H1 (cell line): ENCODE measurements at regions not wholly inside any gene's neighbourhood (a gene's known extent, or its start where the extent isn't known, plus 50 kb on each side); places are given as distances from the start of the nearest gene placed in this dataset.

ENCODE experiments used
- CTCF ChIA-PET: fragments of 300-600 bp; sonication (Branson Sonifier 250); formaldehyde crosslinking; loops from one replicate; lab custom pipeline; 2021; ENCODE audit not compliant: partially characterized antibody; lab: Charles Lee
- POLR2A ChIA-PET: fragments of 300-600 bp; sonication (Branson Sonifier 250); formaldehyde crosslinking; loops from one replicate; lab custom pipeline; 2021; ENCODE audit warnings: inconsistent platforms; ENCODE audit not compliant: partially characterized antibody; lab: Charles Lee
- DNase-seq, 2 experiments: peaks; one replicate each; pipeline versions ENCODE4 v3.0.0 to v3.0.0-alpha.2; 2010 to 2022; ENCODE audit warnings: low spot score in 2 of 2, low read depth in 1 of 2, mixed read lengths in 1 of 2
- FAIRE-seq: peaks from 2 replicates; lab custom pipeline; 2011; peaks lifted over from hg19 to GRCh38; lab: Jason Lieb, UNC
- H2AFZ ChIP-seq: 2 replicates; pipeline ENCODE4 v1.8.1; 2012; ENCODE audit warnings: low read length, inconsistent platforms
- H2AK5ac ChIP-seq: 2 replicates; pipeline ENCODE4 v1.6.1; 2013; ENCODE audit warnings: low read depth, low read length
- H2BK120ac ChIP-seq: replicated peaks from 2 replicates; pipeline ENCODE3; 2013; ENCODE audit warnings: low read depth, low read length, inconsistent platforms
- H2BK12ac ChIP-seq: 2 replicates; pipeline ENCODE4 v1.6.1; 2013; ENCODE audit warnings: low read depth, low read length
- H2BK15ac ChIP-seq: 2 replicates; pipeline ENCODE4 v1.6.1; 2013; ENCODE audit warnings: low read length
- H2BK20ac ChIP-seq: 2 replicates; pipeline ENCODE4 v1.6.1; 2013; ENCODE audit warnings: low read length
- H2BK5ac ChIP-seq: 2 replicates; pipeline ENCODE4 v1.6.1; 2013; ENCODE audit warnings: low read depth, low read length
- H3K14ac ChIP-seq: 2 replicates; pipeline ENCODE4 v1.6.1; 2013; ENCODE audit warnings: inconsistent platforms; ENCODE audit not compliant: insufficient read length
- H3K18ac ChIP-seq: 2 replicates; pipeline ENCODE4 v1.6.1; 2013; ENCODE audit warnings: low read length; ENCODE audit errors: extremely low read depth
- H3K23ac ChIP-seq: 2 replicates; pipeline ENCODE4 v1.6.1; 2013; ENCODE audit warnings: inconsistent platforms; ENCODE audit not compliant: insufficient read length
- H3K23me2 ChIP-seq: 2 replicates; pipeline ENCODE4 v1.6.1; 2013; ENCODE audit warnings: low read depth, low read length
- H3K27ac ChIP-seq: 2 replicates; pipeline ENCODE4 v1.6.1; 2011; ENCODE audit warnings: low read depth, low read length, inconsistent platforms
- H3K27me3 ChIP-seq, 4 experiments: replicated peaks in 1 of 4; 1 replicate in 1 of 4; 2 replicates in 3 of 4; pipeline versions ENCODE4 v1.6.1 to v1.8.1; 2011 to 2013; ENCODE audit warnings: low read length in 3 of 4, mild to moderate bottlenecking in 3 of 4, inconsistent platforms in 2 of 4, mixed read lengths in 2 of 4, moderate library complexity in 1 of 4; ENCODE audit not compliant: control insufficient read depth in 3 of 4, insufficient read depth in 3 of 4; ENCODE audit errors: extremely low read depth in 1 of 4
- H3K36me3 ChIP-seq, 4 experiments: 2 replicates each; pipeline versions ENCODE4 v1.6.1 to v1.8.1; 2011 to 2013; ENCODE audit warnings: mild to moderate bottlenecking in 4 of 4, low read length in 3 of 4, moderate library complexity in 2 of 4, control low read depth in 1 of 4, inconsistent platforms in 1 of 4; ENCODE audit not compliant: insufficient read depth in 4 of 4, control insufficient read depth in 2 of 4
- H3K4ac ChIP-seq: replicated peaks from 2 replicates; pipeline ENCODE3; 2013; ENCODE audit warnings: low read length, low read depth, mixed read lengths, inconsistent platforms; ENCODE audit not compliant: insufficient read length
- H3K4me1 ChIP-seq, 4 experiments: replicated peaks in 1 of 4; 1 replicate in 1 of 4; 2 replicates in 3 of 4; pipeline versions ENCODE4 v1.6.1 to v1.8.1; 2011 to 2013; ENCODE audit warnings: low read length in 3 of 4, inconsistent platforms in 2 of 4, mixed read lengths in 1 of 4; ENCODE audit not compliant: insufficient read depth in 4 of 4, control insufficient read depth in 3 of 4
- H3K4me2 ChIP-seq, 2 experiments: 2 replicates each; pipeline versions ENCODE4 v1.6.1 to v1.8.1; 2011 to 2013; ENCODE audit warnings: low read depth in 2 of 2, low read length in 2 of 2, control low read depth in 1 of 2, inconsistent platforms in 1 of 2, mild to moderate bottlenecking in 1 of 2; ENCODE audit not compliant: insufficient read depth in 1 of 2
- H3K4me3 ChIP-seq, 4 experiments: fragments of 200-600, 300-600 bp in 1 of 4; sonication (generic), shearing (Covaris generic), sonication (Bioruptor Twin) in 1 of 4; 2 replicates each; pipeline versions ENCODE4 v1.5.1 to v1.8.1; 2011 to 2016; ENCODE audit warnings: low read length in 4 of 4, low read depth in 3 of 4, control low read depth in 2 of 4, inconsistent platforms in 2 of 4, mild to moderate bottlenecking in 2 of 4, mixed read lengths in 1 of 4, moderate library complexity in 1 of 4; ENCODE audit not compliant: insufficient read depth in 2 of 4; ENCODE audit errors: extremely low read depth in 1 of 4
- H3K56ac ChIP-seq: replicated peaks from 2 replicates; pipeline ENCODE3; 2013; ENCODE audit warnings: low read depth, mild to moderate bottlenecking, mixed read lengths, low read length, inconsistent platforms; ENCODE audit not compliant: insufficient read length
- H3K79me1 ChIP-seq: 2 replicates; pipeline ENCODE4 v1.6.1; 2013; ENCODE audit warnings: low read depth, low read length, control low read depth
- H3K79me2 ChIP-seq, 2 experiments: 2 replicates each; pipeline versions ENCODE4 v1.6.1 to v1.8.1; 2012 to 2013; ENCODE audit warnings: low read length in 2 of 2, mild to moderate bottlenecking in 2 of 2, inconsistent platforms in 1 of 2; ENCODE audit not compliant: insufficient read depth in 2 of 2, control insufficient read depth in 1 of 2
- H3K9ac ChIP-seq, 4 experiments: replicated peaks in 1 of 4; 1 replicate in 1 of 4; 2 replicates in 3 of 4; pipeline versions ENCODE4 v1.6.1 to v1.8.1; 2011 to 2013; ENCODE audit warnings: low read depth in 3 of 4, low read length in 3 of 4, control low read depth in 2 of 4, mild to moderate bottlenecking in 2 of 4, moderate library complexity in 2 of 4, inconsistent platforms in 1 of 4; ENCODE audit errors: extremely low read depth in 1 of 4
- H3K9me3 ChIP-seq, 2 experiments: 2 replicates each; pipeline versions ENCODE4 v1.6.1 to v1.8.1; 2012 to 2013; ENCODE audit warnings: mild to moderate bottlenecking in 2 of 2, moderate library complexity in 2 of 2, control low read depth in 1 of 2, inconsistent platforms in 1 of 2, low read depth in 1 of 2, low read length in 1 of 2, mixed read lengths in 1 of 2; ENCODE audit not compliant: insufficient read depth in 2 of 2
- H4K20me1 ChIP-seq, 2 experiments: replicated peaks in 1 of 2; 2 replicates each; pipeline versions ENCODE3 to v1.8.1; 2011 to 2013; ENCODE audit warnings: inconsistent platforms in 2 of 2, low read length in 2 of 2, mild to moderate bottlenecking in 1 of 2; ENCODE audit not compliant: insufficient read depth in 2 of 2, control insufficient read depth in 1 of 2
- H4K5ac ChIP-seq: 2 replicates; pipeline ENCODE4 v1.6.1; 2013; ENCODE audit warnings: low read length, low read depth, mixed read lengths, inconsistent platforms; ENCODE audit not compliant: insufficient read length
- H4K8ac ChIP-seq: 2 replicates; pipeline ENCODE4 v1.8.0; 2013; ENCODE audit warnings: mild to moderate bottlenecking, moderate library complexity, low read length, inconsistent platforms; ENCODE audit not compliant: insufficient read depth; ENCODE audit errors: extremely low read depth
- H4K91ac ChIP-seq: replicated peaks from 2 replicates; pipeline ENCODE3; 2013; ENCODE audit warnings: low read length, mixed read lengths, inconsistent platforms; ENCODE audit not compliant: insufficient read length
- CHD1 ChIP-seq: IDR thresholded peaks from 2 replicates; pipeline ENCODE4 v1.6.1; 2012; ENCODE audit warnings: low read depth, low read length, improper control_type of control experiment
- HDAC6 ChIP-seq: IDR thresholded peaks from one replicate; pipeline ENCODE4 v1.7.1; 2012; ENCODE audit warnings: low read depth, mild to moderate bottlenecking, inconsistent platforms, low read length, moderate library complexity
- KDM5A ChIP-seq: fragments of 200-600 bp; IDR thresholded peaks from 2 replicates; pipeline ENCODE4 v1.7.1; 2012; ENCODE audit warnings: mild to moderate bottlenecking, low read length, inconsistent platforms, mixed read lengths
- RAD21 ChIP-seq, 2 experiments: IDR thresholded peaks in 1 of 2; conservative IDR thresholded peaks in 1 of 2; 2 replicates each; pipeline ENCODE4 v1.6.1; 2011; ENCODE audit warnings: low read depth in 2 of 2, low read length in 2 of 2, improper control_type of control experiment in 1 of 2, inconsistent platforms in 1 of 2, mild to moderate bottlenecking in 1 of 2, moderate library complexity in 1 of 2
- SAP30 ChIP-seq: fragments of 300-600 bp; sonication (generic); IDR thresholded peaks from 2 replicates; pipeline ENCODE4 v1.7.1; 2012; ENCODE audit warnings: low read length, moderate library complexity, mild to moderate bottlenecking, inconsistent platforms; ENCODE audit not compliant: insufficient read depth, insufficient replicate concordance
- SIN3A ChIP-seq, 2 experiments: IDR thresholded peaks in 1 of 2; conservative IDR thresholded peaks in 1 of 2; 2 replicates each; pipeline ENCODE4 v1.6.1; 2011 to 2012; ENCODE audit warnings: low read length in 2 of 2, improper control_type of control experiment in 1 of 2, low read depth in 1 of 2, mild to moderate bottlenecking in 1 of 2
- SUZ12 ChIP-seq: fragments of 200-600 bp; sonication (generic); IDR thresholded peaks from 2 replicates; pipeline ENCODE4 v1.6.1; 2012; ENCODE audit warnings: mild to moderate bottlenecking, inconsistent platforms, low read length, moderate library complexity, mixed read lengths
- WGBS, 2 experiments: shearing (Covaris generic) in 1 of 2; methylation state at CpG; one replicate each; pipeline versions ENCODE4 v1.1.6 to v1.1.7; 2013 to 2015; ENCODE audit warnings: low lambda C conversion rate in 2 of 2, mixed read lengths in 2 of 2, inconsistent platforms in 1 of 2, low coverage in 1 of 2, missing lambda C conversion rate in 1 of 2; ENCODE audit not compliant: insufficient replicate concordance in 2 of 2, insufficient coverage in 1 of 2, insufficient read length in 1 of 2; ENCODE audit errors: extremely low coverage in 1 of 2, missing lambda C conversion rate in 1 of 2; 5-methylcytosine and 5-hydroxymethylcytosine counted together

- Histone ChIP-seq H3K27me3 (no peaks in the 10 kb centered on the region), H3K56ac (no peak overlapping the region), H3K4me1 (0 out of 7 replicates have a peak, but pooled peaks cover 0 to 4% (median 0%) of the 10 kb centered on the region in 4 experiments), H3K79me2 (no peaks in the 10 kb centered on the region), H4K91ac (no peak overlapping the region), H4K8ac (no peak overlapping the region), H2BK15ac (no peak overlapping the region), H2BK120ac (no peak overlapping the region), H3K14ac (no peak overlapping the region), H3K9ac (no peak overlapping the region), H2AK5ac (no peak overlapping the region), H3K9me3 (no peaks in the 10 kb centered on the region), H2BK12ac (no peak overlapping the region), H3K27ac (no peak overlapping the region), H3K23me2 (no peaks in the 10 kb centered on the region), H3K18ac (no peak overlapping the region), H4K5ac (no peak overlapping the region), H2BK5ac (no peak overlapping the region), H3K36me3 (no peaks in the 10 kb centered on the region), H3K4ac (no peak overlapping the region), H3K4me3 (no peak overlapping the region), H3K23ac (no peak overlapping the region), H2BK20ac (no peak overlapping the region), H4K20me1 (no peaks in the 10 kb centered on the region), H2AFZ (no peak overlapping the region), H3K4me2 (no peak overlapping the region), H3K79me1 (no peaks in the 10 kb centered on the region)
- ChIA-PET CTCF (no interaction called here), POLR2A (no interaction called here)
- no peak for DNase-seq
- 93% methylated on average over 1 of the region's 1 CpG; no CpG with 5 or more reads in 1 of the 2 experiments for WGBS, 2 experiments
- no peak for FAIRE-seq
- TF ChIP-seq SUZ12 = no peak
- TF ChIP-seq KDM5A = no peak
- TF ChIP-seq SAP30 = no peak
- TF ChIP-seq SIN3A (conservative IDR thresholded peaks at IDR 0.05 in 1 of 2, IDR thresholded peaks at IDR 0.05 in 1 of 2; ENCODE audit: low read depth in 1 of 2, low read length in 2 of 2) = no peak
- TF ChIP-seq RAD21 (IDR thresholded peaks at IDR 0.05 in 1 of 2, conservative IDR thresholded peaks at IDR 0.05 in 1 of 2; ENCODE audit: low read depth in 2 of 2, low read length in 2 of 2) = no peak
- no peak for TF ChIP-seq CHD1
- no peak for TF ChIP-seq HDAC6
Observed at GRCh38 chr6:128572294-128572693, 51.9 kb upstream of the PTPRK start.
